ENCODE measurements at regions not wholly inside any gene's neighbourhood (a gene's known extent, or its start where the extent isn't known, plus 50 kb on each side); places are given as distances from the start of the nearest gene placed in this dataset.
"Not testable (repeated sequence)": the region's sequence is repeated elsewhere in the genome, so short reads cannot be mapped to it uniquely, and the experiment has no call there.

GRCh38 chr1:178589042-178589441 is 76.1 kb downstream of the TEX35 start:
- H3K23me2 ChIP-seq (ENCODE audit: low read depth, low read length); H2BK12ac ChIP-seq (ENCODE audit: low read depth, low read length); H3K27me3 ChIP-seq (replicated peaks in 1 of 4; ENCODE audit: control insufficient read depth in 3 of 4, extremely low read depth in 1 of 4, insufficient read depth in 3 of 4, low read length in 3 of 4); H3K14ac ChIP-seq (ENCODE audit: insufficient read length); H3K9ac ChIP-seq (replicated peaks in 1 of 4; ENCODE audit: extremely low read depth in 1 of 4, low read depth in 3 of 4, low read length in 3 of 4); H4K8ac ChIP-seq (ENCODE audit: extremely low read depth, insufficient read depth, low read length); H3K27ac ChIP-seq (ENCODE audit: low read depth, low read length); POLR2A ChIA-PET (ENCODE audit: partially characterized antibody); H2BK5ac ChIP-seq (ENCODE audit: low read depth, low read length); H3K23ac ChIP-seq (ENCODE audit: insufficient read length); H3K18ac ChIP-seq (ENCODE audit: extremely low read depth, low read length); H3K4me3 ChIP-seq (ENCODE audit: extremely low read depth in 1 of 4, insufficient read depth in 2 of 4, low read depth in 3 of 4, low read length in 4 of 4); H3K4me1 ChIP-seq (replicated peaks in 1 of 4; ENCODE audit: control insufficient read depth in 3 of 4, insufficient read depth in 4 of 4, low read length in 3 of 4); H3K56ac ChIP-seq (replicated peaks; ENCODE audit: insufficient read length, low read depth, low read length); H3K79me2 ChIP-seq (ENCODE audit: control insufficient read depth in 1 of 2, insufficient read depth in 2 of 2, low read length in 2 of 2); H3K4me2 ChIP-seq (ENCODE audit: insufficient read depth in 1 of 2, low read depth in 2 of 2, low read length in 2 of 2); H2BK15ac ChIP-seq (ENCODE audit: low read length); FAIRE-seq; H2AK5ac ChIP-seq (ENCODE audit: low read depth, low read length); H4K20me1 ChIP-seq (replicated peaks in 1 of 2; ENCODE audit: control insufficient read depth in 1 of 2, insufficient read depth in 2 of 2, low read length in 2 of 2); H2AFZ ChIP-seq (ENCODE audit: low read length); DNase-seq (ENCODE audit: low read depth in 1 of 2, low spot score in 2 of 2); H4K91ac ChIP-seq (replicated peaks; ENCODE audit: insufficient read length, low read length); H2BK120ac ChIP-seq (replicated peaks; ENCODE audit: low read depth, low read length); H3K79me1 ChIP-seq (ENCODE audit: low read depth, low read length); H2BK20ac ChIP-seq (ENCODE audit: low read length); H3K9me3 ChIP-seq (ENCODE audit: insufficient read depth in 2 of 2, low read depth in 1 of 2, low read length in 1 of 2); H3K36me3 ChIP-seq (ENCODE audit: control insufficient read depth in 2 of 4, insufficient read depth in 4 of 4, low read length in 3 of 4); H4K5ac ChIP-seq (ENCODE audit: insufficient read length, low read depth, low read length); H3K4ac ChIP-seq (replicated peaks; ENCODE audit: insufficient read length, low read depth, low read length): not testable (repeated sequence)
- WGBS, 2 experiments (ENCODE audit: extremely low coverage in 1 of 2, insufficient coverage in 1 of 2, insufficient read length in 1 of 2, insufficient replicate concordance in 2 of 2, low coverage in 1 of 2, low lambda C conversion rate in 2 of 2, missing lambda C conversion rate in 1 of 2): 76% methylated on average over 3 of the region's 3 CpGs; no CpG with 5 or more reads in 1 of the 2 experiments
- CTCF ChIA-PET (ENCODE audit: partially characterized antibody): interaction anchor here (1.5 to 4.3 kb wide), 4 partner anchors 8 to 56 kb away, joined by 5 to 28 read pairs (median 10); no protein-coding TSS in a partner anchor

- H3K14ac ChIP-seq (ENCODE audit: insufficient read length); H4K91ac ChIP-seq (replicated peaks; ENCODE audit: insufficient read length, low read length); H3K9me3 ChIP-seq (ENCODE audit: insufficient read depth in 2 of 2, low read depth in 1 of 2, low read length in 1 of 2); H3K4me2 ChIP-seq (ENCODE audit: insufficient read depth in 1 of 2, low read depth in 2 of 2, low read length in 2 of 2); H3K27me3 ChIP-seq (replicated peaks in 1 of 4; ENCODE audit: control insufficient read depth in 3 of 4, extremely low read depth in 1 of 4, insufficient read depth in 3 of 4, low read length in 3 of 4); H2AFZ ChIP-seq (ENCODE audit: low read length); H2BK120ac ChIP-seq (replicated peaks; ENCODE audit: low read depth, low read length); H3K27ac ChIP-seq (ENCODE audit: low read depth, low read length); H3K36me3 ChIP-seq (ENCODE audit: control insufficient read depth in 2 of 4, insufficient read depth in 4 of 4, low read length in 3 of 4); H2BK12ac ChIP-seq (ENCODE audit: low read depth, low read length); H2BK15ac ChIP-seq (ENCODE audit: low read length); H3K23ac ChIP-seq (ENCODE audit: insufficient read length); H2AK5ac ChIP-seq (ENCODE audit: low read depth, low read length); H3K4me3 ChIP-seq (ENCODE audit: extremely low read depth in 1 of 4, insufficient read depth in 2 of 4, low read depth in 3 of 4, low read length in 4 of 4); H3K79me1 ChIP-seq (ENCODE audit: low read depth, low read length); H4K20me1 ChIP-seq (replicated peaks in 1 of 2; ENCODE audit: control insufficient read depth in 1 of 2, insufficient read depth in 2 of 2, low read length in 2 of 2); H2BK20ac ChIP-seq (ENCODE audit: low read length); POLR2A ChIA-PET (ENCODE audit: partially characterized antibody); H3K18ac ChIP-seq (ENCODE audit: extremely low read depth, low read length); H2BK5ac ChIP-seq (ENCODE audit: low read depth, low read length); H3K23me2 ChIP-seq (ENCODE audit: low read depth, low read length); H3K4ac ChIP-seq (replicated peaks; ENCODE audit: insufficient read length, low read depth, low read length); H3K56ac ChIP-seq (replicated peaks; ENCODE audit: insufficient read length, low read depth, low read length); FAIRE-seq; H4K8ac ChIP-seq (ENCODE audit: extremely low read depth, insufficient read depth, low read length); H3K4me1 ChIP-seq (replicated peaks in 1 of 4; ENCODE audit: control insufficient read depth in 3 of 4, insufficient read depth in 4 of 4, low read length in 3 of 4); DNase-seq (ENCODE audit: low read depth in 1 of 2, low spot score in 2 of 2); H3K9ac ChIP-seq (replicated peaks in 1 of 4; ENCODE audit: extremely low read depth in 1 of 4, low read depth in 3 of 4, low read length in 3 of 4); H4K5ac ChIP-seq (ENCODE audit: insufficient read length, low read depth, low read length); H3K79me2 ChIP-seq (ENCODE audit: control insufficient read depth in 1 of 2, insufficient read depth in 2 of 2, low read length in 2 of 2): not testable (repeated sequence)
- 75% methylated on average over 1 of the region's 1 CpG; no CpG with 5 or more reads in 1 of the 2 experiments for WGBS, 2 experiments (ENCODE audit: extremely low coverage in 1 of 2, insufficient coverage in 1 of 2, insufficient read length in 1 of 2, insufficient replicate concordance in 2 of 2, low coverage in 1 of 2, low lambda C conversion rate in 2 of 2, missing lambda C conversion rate in 1 of 2)
- CTCF ChIA-PET (ENCODE audit: partially characterized antibody): interaction anchor here (0.6 to 1.5 kb wide), 2 partner anchors 11 to 268 kb away, joined by 3 to 4 read pairs; no protein-coding TSS in a partner anchor
These were observed 78.9 kb downstream of the TEX35 start for GRCh38 chr1:178591811-178592210.
